GM19372 (cell line): ENCODE measurements at regions not wholly inside any gene's neighbourhood (a gene's known extent, or its start where the extent isn't known, plus 50 kb on each side); places are given as distances from the start of the nearest gene placed in this dataset.
"Not testable (repeated sequence)": the region's sequence is repeated elsewhere in the genome, so short reads cannot be mapped to it uniquely, and the experiment has no call there.

Experiments
- ATAC-seq: cut with Tn5 transposase; IDR thresholded peaks from one replicate; pipeline ENCODE4 v1.9.1; 2021; ENCODE audit warnings: mild to moderate bottlenecking, low read depth, moderate library complexity; ENCODE audit not compliant: unreplicated experiment

GRCh38 chr17:21513012-21513570 lies 136.9 kb downstream of the KCNJ12 start:
- ATAC-seq = no peak

- ATAC-seq = not testable (repeated sequence)
Measured at GRCh38 chr17:21514567-21514966, 138.4 kb downstream of the KCNJ12 start.

- no peak for ATAC-seq
Measured at GRCh38 chr17:21517538-21518293, 141.6 kb downstream of the KCNJ12 start.

GRCh38 chr17:21522755-21523336 lies 146.7 kb downstream of the KCNJ12 start:
- ATAC-seq = no peak

- ATAC-seq = no peak
Measured at GRCh38 chr17:21523497-21524210, 147.5 kb downstream of the KCNJ12 start.

- no peak for ATAC-seq
Measured at GRCh38 chr17:21524211-21524591, 148.0 kb downstream of the KCNJ12 start.

- no peak for ATAC-seq
Measured at GRCh38 chr17:21525464-21526130, 149.4 kb downstream of the KCNJ12 start.

GRCh38 chr17:21528031-21528695 lies 152.0 kb downstream of the KCNJ12 start:
- no peak for ATAC-seq

- ATAC-seq = no peak
Measured at GRCh38 chr17:21530311-21530710, 154.2 kb downstream of the KCNJ12 start.

GRCh38 chr17:21530841-21531240 lies 154.7 kb downstream of the KCNJ12 start:
- no peak for ATAC-seq

- ATAC-seq = no peak
Measured at GRCh38 chr17:21532763-21533385, 156.7 kb downstream of the KCNJ12 start.

GRCh38 chr17:21535686-21536375 lies 156.5 kb upstream of the KCNJ18 start:
- no peak for ATAC-seq

- ATAC-seq = no peak
Measured at GRCh38 chr17:21537302-21537701, 155.0 kb upstream of the KCNJ18 start.

- no peak for ATAC-seq
Measured at GRCh38 chr17:21538615-21539014, 153.7 kb upstream of the KCNJ18 start.

GRCh38 chr17:21539146-21539545 lies 153.2 kb upstream of the KCNJ18 start:
- no peak for ATAC-seq

- ATAC-seq = no peak
Measured at GRCh38 chr17:21540502-21540901, 151.8 kb upstream of the KCNJ18 start.

GRCh38 chr17:21542070-21542469 lies 150.3 kb upstream of the KCNJ18 start:
- ATAC-seq = no peak

GRCh38 chr17:21542991-21543390 lies 149.3 kb upstream of the KCNJ18 start:
- no peak for ATAC-seq

GRCh38 chr17:21545064-21545463 lies 147.3 kb upstream of the KCNJ18 start:
- no peak for ATAC-seq
